ENCODE measurements at regions not wholly inside any gene's neighbourhood (a gene's known extent, or its start where the extent isn't known, plus 50 kb on each side); places are given as distances from the start of the nearest gene placed in this dataset.

GRCh38 chr16:86739178-86739577 is 160.8 kb downstream of the FOXL1 start:
- no peak for TF ChIP-seq REST (IDR thresholded peaks at IDR 0.05; ENCODE audit: insufficient read depth in 1 of 2, low read depth in 2 of 2, low read length in 2 of 2)
- no peak for TF ChIP-seq POLR2AphosphoS5 (IDR thresholded peaks at IDR 0.05; ENCODE audit: low read depth, low read length)
- TF ChIP-seq TAF1 (IDR thresholded peaks at IDR 0.05; ENCODE audit: borderline replicate concordance, insufficient read depth, low read length) = no peak
- no peak for TF ChIP-seq FOXP2 (optimal IDR thresholded peaks at IDR 0.05; ENCODE audit: borderline replicate concordance, extremely low read depth, extremely low read length, insufficient read depth)
- no peak for TF ChIP-seq SIN3A (IDR thresholded peaks at IDR 0.05; ENCODE audit: borderline replicate concordance, insufficient read depth, low read length)

GRCh38 chr16:86739808-86740207 is 161.5 kb downstream of the FOXL1 start:
- TF ChIP-seq POLR2AphosphoS5 (IDR thresholded peaks at IDR 0.05; ENCODE audit: low read depth, low read length) (no peak), TAF1 (IDR thresholded peaks at IDR 0.05; ENCODE audit: borderline replicate concordance, insufficient read depth, low read length) (no peak), SIN3A (IDR thresholded peaks at IDR 0.05; ENCODE audit: borderline replicate concordance, insufficient read depth, low read length) (no peak), REST (IDR thresholded peaks at IDR 0.05; ENCODE audit: insufficient read depth in 1 of 2, low read depth in 2 of 2, low read length in 2 of 2) (no peak), FOXP2 (optimal IDR thresholded peaks at IDR 0.05; ENCODE audit: borderline replicate concordance, extremely low read depth, extremely low read length, insufficient read depth) (no peak)

GRCh38 chr16:86740298-86740697 is 161.9 kb downstream of the FOXL1 start:
- TF ChIP-seq SIN3A (IDR thresholded peaks at IDR 0.05; ENCODE audit: borderline replicate concordance, insufficient read depth, low read length) (no peak), FOXP2 (optimal IDR thresholded peaks at IDR 0.05; ENCODE audit: borderline replicate concordance, extremely low read depth, extremely low read length, insufficient read depth) (no peak), REST (IDR thresholded peaks at IDR 0.05; ENCODE audit: insufficient read depth in 1 of 2, low read depth in 2 of 2, low read length in 2 of 2) (no peak), POLR2AphosphoS5 (IDR thresholded peaks at IDR 0.05; ENCODE audit: low read depth, low read length) (no peak), TAF1 (IDR thresholded peaks at IDR 0.05; ENCODE audit: borderline replicate concordance, insufficient read depth, low read length) (no peak)

- TF ChIP-seq TAF1 (IDR thresholded peaks at IDR 0.05; ENCODE audit: borderline replicate concordance, insufficient read depth, low read length) (0 out of 2 replicates have a peak, but pooled peaks have one; percentile 19), POLR2AphosphoS5 (IDR thresholded peaks at IDR 0.05; ENCODE audit: low read depth, low read length) (peak; percentile 59), SIN3A (IDR thresholded peaks at IDR 0.05; ENCODE audit: borderline replicate concordance, insufficient read depth, low read length) (0 out of 2 replicates have a peak, but pooled peaks have one; percentile 34), FOXP2 (optimal IDR thresholded peaks at IDR 0.05; ENCODE audit: borderline replicate concordance, extremely low read depth, extremely low read length, insufficient read depth) (peak; percentile 65), REST (IDR thresholded peaks at IDR 0.05; ENCODE audit: insufficient read depth in 1 of 2, low read depth in 2 of 2, low read length in 2 of 2) (no peak; a peak in 1 of 4 replicates)
Measured at GRCh38 chr16:86740906-86741799, 162.8 kb downstream of the FOXL1 start.
